Large intestine (tissue), 3 donors: ENCODE measurements at regions not wholly inside any gene's neighbourhood (a gene's known extent, or its start where the extent isn't known, plus 50 kb on each side); places are given as distances from the start of the nearest gene placed in this dataset.
A peak's percentile ranks its signal among the peaks of the same experiment; 100 is the strongest.

Experiments used
- DNase-seq, 2 donors: peaks; one replicate each; pipeline versions ENCODE4 v3.0.0 to v3.0.0-alpha.2; 2013
- H3K27ac ChIP-seq: one replicate; pipeline ENCODE4 v1.5.1; 2013; ENCODE audit warnings: low read length
- H3K27me3 ChIP-seq: 2 replicates; pipeline ENCODE4 v1.6.1; 2013; ENCODE audit warnings: low read length; ENCODE audit not compliant: control insufficient read depth, insufficient read depth
- H3K36me3 ChIP-seq: 2 replicates; pipeline ENCODE4 v1.6.1; 2013; ENCODE audit warnings: low read length; ENCODE audit not compliant: control insufficient read depth, insufficient read depth
- H3K4me1 ChIP-seq: one replicate; pipeline ENCODE4 v1.6.1; 2013; ENCODE audit warnings: low read length; ENCODE audit not compliant: control insufficient read depth, insufficient read depth
- H3K4me3 ChIP-seq: one replicate; pipeline ENCODE4 v1.5.1; 2013; ENCODE audit warnings: low read length
- H3K9me3 ChIP-seq: one replicate; pipeline ENCODE4 v1.6.1; 2013; ENCODE audit warnings: mild to moderate bottlenecking, low read depth, low read length, moderate library complexity; ENCODE audit not compliant: control insufficient read depth
- WGBS: methylation state at CpG from one replicate; pipeline ENCODE4 v1.1.5; 2013; ENCODE audit warnings: low lambda C conversion rate; ENCODE audit not compliant: insufficient coverage; 5-methylcytosine and 5-hydroxymethylcytosine counted together

GRCh38 chr9:14031810-14032209, 282.1 kb downstream of the NFIB start:
- peak overlapping the region; percentile 61 for H3K27ac ChIP-seq
- H3K9me3 ChIP-seq = no peaks in the 10 kb centered on the region
- H3K36me3 ChIP-seq = no peaks in the 10 kb centered on the region
- no peak overlapping the region for H3K4me3 ChIP-seq
- H3K27me3 ChIP-seq = no peaks in the 10 kb centered on the region
- peaks cover 4% of the 10 kb centered on the region for H3K4me1 ChIP-seq
- WGBS = no CpG with 5 or more reads among the region's 3 CpGs
- DNase-seq = no peak

- 100% methylated on average over 1 of the region's 7 CpGs for WGBS
- Histone ChIP-seq H3K4me1 (peaks cover 4% of the 10 kb centered on the region), H3K27ac (peak overlapping the region; percentile 61), H3K27me3 (no peaks in the 10 kb centered on the region), H3K9me3 (no peaks in the 10 kb centered on the region), H3K4me3 (no peak overlapping the region), H3K36me3 (no peaks in the 10 kb centered on the region)
- peak; percentile 34 for DNase-seq
These were observed 282.9 kb downstream of the NFIB start for GRCh38 chr9:14031060-14031414.

GRCh38 chr9:14030375-14031059, 283.4 kb downstream of the NFIB start:
- no peaks in the 10 kb centered on the region for H3K36me3 ChIP-seq
- H3K9me3 ChIP-seq = no peaks in the 10 kb centered on the region
- 60% methylated on average over 1 of the region's 7 CpGs for WGBS
- peak overlapping the region; percentile 61 for H3K27ac ChIP-seq
- H3K4me1 ChIP-seq = peaks cover 4% of the 10 kb centered on the region
- H3K4me3 ChIP-seq = no peak overlapping the region
- no peaks in the 10 kb centered on the region for H3K27me3 ChIP-seq
- DNase-seq = peak; percentile 44 to 55

- no peak for DNase-seq
- WGBS = no CpG with 5 or more reads among the region's 11 CpGs
- no peaks in the 10 kb centered on the region for H3K9me3 ChIP-seq
These were observed 284.1 kb downstream of the NFIB start for GRCh38 chr9:14029806-14030374.

GRCh38 chr9:14027116-14027800, 286.7 kb downstream of the NFIB start:
- Histone ChIP-seq H3K27me3 (no peaks in the 10 kb centered on the region), H3K4me1 (peaks cover 4% of the 10 kb centered on the region), H3K9me3 (no peaks in the 10 kb centered on the region), H3K36me3 (no peaks in the 10 kb centered on the region), H3K4me3 (no peak overlapping the region), H3K27ac (no peak overlapping the region)
- DNase-seq = peak; percentile 60 to 78
- no CpG with 5 or more reads among the region's 4 CpGs for WGBS

More at GRCh38 chr9:14029806-14030374, 284.1 kb downstream of the NFIB start:
- H3K4me1 ChIP-seq = peaks cover 4% of the 10 kb centered on the region
- peak overlapping the region; percentile 68 for H3K27ac ChIP-seq
- H3K4me3 ChIP-seq = no peak overlapping the region
- no peaks in the 10 kb centered on the region for H3K27me3 ChIP-seq
- H3K36me3 ChIP-seq = no peaks in the 10 kb centered on the region

- DNase-seq = no peak
- Histone ChIP-seq H3K4me3 (no peak overlapping the region), H3K27me3 (no peaks in the 10 kb centered on the region), H3K27ac (no peak overlapping the region), H3K9me3 (no peaks in the 10 kb centered on the region), H3K4me1 (peaks cover 4% of the 10 kb centered on the region), H3K36me3 (no peaks in the 10 kb centered on the region)
- WGBS = no CpG with 5 or more reads among the region's 2 CpGs
These were observed 288.2 kb downstream of the NFIB start for GRCh38 chr9:14025741-14026140.

- WGBS = no CpG with 5 or more reads among the region's 1 CpG
These were observed 290.7 kb downstream of the NFIB start for GRCh38 chr9:14023285-14023684.

GRCh38 chr9:14021871-14022525, 291.9 kb downstream of the NFIB start:
- H3K9me3 ChIP-seq = no peaks in the 10 kb centered on the region
- no peaks in the 10 kb centered on the region for H3K4me1 ChIP-seq
- no CpG with 5 or more reads among the region's 3 CpGs for WGBS
- no peak for DNase-seq
- H3K4me3 ChIP-seq = no peak overlapping the region
- H3K27me3 ChIP-seq = no peaks in the 10 kb centered on the region
- no peaks in the 10 kb centered on the region for H3K36me3 ChIP-seq
- H3K27ac ChIP-seq = no peak overlapping the region

More at GRCh38 chr9:14023285-14023684, 290.7 kb downstream of the NFIB start:
- H3K27ac ChIP-seq = no peak overlapping the region
- no peaks in the 10 kb centered on the region for H3K36me3 ChIP-seq
- no peak for DNase-seq
- no peaks in the 10 kb centered on the region for H3K9me3 ChIP-seq
- H3K27me3 ChIP-seq = no peaks in the 10 kb centered on the region
- no peak overlapping the region for H3K4me3 ChIP-seq
- H3K4me1 ChIP-seq = peaks cover 4% of the 10 kb centered on the region

GRCh38 chr9:14018081-14018480, 295.9 kb downstream of the NFIB start:
- no peaks in the 10 kb centered on the region for H3K9me3 ChIP-seq
- no CpG with 5 or more reads among the region's 2 CpGs for WGBS
- no peak for DNase-seq
- H3K27ac ChIP-seq = no peak overlapping the region
- H3K36me3 ChIP-seq = no peaks in the 10 kb centered on the region
- H3K4me1 ChIP-seq = no peaks in the 10 kb centered on the region
- no peaks in the 10 kb centered on the region for H3K27me3 ChIP-seq
- no peak overlapping the region for H3K4me3 ChIP-seq

- no peak overlapping the region for H3K27ac ChIP-seq
- no peaks in the 10 kb centered on the region for H3K27me3 ChIP-seq
- DNase-seq = no peak
- H3K4me1 ChIP-seq = no peaks in the 10 kb centered on the region
- H3K9me3 ChIP-seq = no peaks in the 10 kb centered on the region
- H3K4me3 ChIP-seq = no peak overlapping the region
- H3K36me3 ChIP-seq = no peaks in the 10 kb centered on the region
These were observed 299.2 kb downstream of the NFIB start for GRCh38 chr9:14014744-14015143.
